ENCODE measurements at regions not wholly inside any gene's neighbourhood (a gene's known extent, or its start where the extent isn't known, plus 50 kb on each side); places are given as distances from the start of the nearest gene placed in this dataset.
A peak's percentile ranks its signal among the peaks of the same experiment; 100 is the strongest.
"Not testable (repeated sequence)": the region's sequence is repeated elsewhere in the genome, so short reads cannot be mapped to it uniquely, and the experiment has no call there.

GRCh38 chr4:156336511-156336910, 382.8 kb upstream of the CTSO start:
- no peak for FAIRE-seq

GRCh38 chr4:156335721-156336120, 382.1 kb upstream of the CTSO start:
- no peak for DNase-seq (ENCODE audit: insufficient read length, low spot score)
- no peak for FAIRE-seq

More at GRCh38 chr4:156336511-156336910, 382.8 kb upstream of the CTSO start:
- no peak for DNase-seq (ENCODE audit: insufficient read length, low spot score)

GRCh38 chr4:156330436-156331031, 376.9 kb upstream of the CTSO start:
- DNase-seq (ENCODE audit: insufficient read length, low spot score) = no peak
- FAIRE-seq = no peak

GRCh38 chr4:156329779-156330178, 376.1 kb upstream of the CTSO start:
- no peak for FAIRE-seq

GRCh38 chr4:156328882-156329281, 375.2 kb upstream of the CTSO start:
- no peak for FAIRE-seq

More at GRCh38 chr4:156329779-156330178, 376.1 kb upstream of the CTSO start:
- DNase-seq (ENCODE audit: insufficient read length, low spot score) = no peak

GRCh38 chr4:156326246-156326645, 372.6 kb upstream of the CTSO start:
- FAIRE-seq (no peak), DNase-seq (ENCODE audit: insufficient read length, low spot score) (no peak)

More at GRCh38 chr4:156328882-156329281, 375.2 kb upstream of the CTSO start:
- no peak for DNase-seq (ENCODE audit: insufficient read length, low spot score)

- FAIRE-seq = no peak
These were observed 368.9 kb upstream of the CTSO start for GRCh38 chr4:156322592-156322991.

GRCh38 chr4:156321203-156321602, 367.5 kb upstream of the CTSO start:
- FAIRE-seq (no peak), DNase-seq (ENCODE audit: insufficient read length, low spot score) (no peak)

More at GRCh38 chr4:156322592-156322991, 368.9 kb upstream of the CTSO start:
- DNase-seq (ENCODE audit: insufficient read length, low spot score) = no peak

- DNase-seq (ENCODE audit: insufficient read length, low spot score) (no peak), FAIRE-seq (no peak)
These were observed 359.8 kb upstream of the CTSO start for GRCh38 chr4:156313497-156313896.

GRCh38 chr4:156312261-156312847, 358.7 kb upstream of the CTSO start:
- no peak for DNase-seq (ENCODE audit: insufficient read length, low spot score)
- no peak for FAIRE-seq

- FAIRE-seq (no peak), DNase-seq (ENCODE audit: insufficient read length, low spot score) (no peak)
These were observed 355.4 kb upstream of the CTSO start for GRCh38 chr4:156309031-156309430.

- no peak for FAIRE-seq
These were observed 350.0 kb upstream of the CTSO start for GRCh38 chr4:156303708-156304107.

GRCh38 chr4:156298230-156298629, 344.6 kb upstream of the CTSO start:
- FAIRE-seq (no peak), DNase-seq (ENCODE audit: insufficient read length, low spot score) (no peak)

More at GRCh38 chr4:156303708-156304107, 350.0 kb upstream of the CTSO start:
- DNase-seq (ENCODE audit: insufficient read length, low spot score) = no peak

- no peak for FAIRE-seq
- no peak for DNase-seq (ENCODE audit: insufficient read length, low spot score)
These were observed 342.1 kb upstream of the CTSO start for GRCh38 chr4:156295676-156296195.

- FAIRE-seq = peak; percentile 94
- DNase-seq (ENCODE audit: insufficient read length, low spot score) = peak; percentile 64
These were observed 340.9 kb upstream of the CTSO start for GRCh38 chr4:156294577-156294976.

GRCh38 chr4:156293657-156294297, 340.1 kb upstream of the CTSO start:
- DNase-seq (ENCODE audit: insufficient read length, low spot score) (peak; percentile 59), FAIRE-seq (no peak)

- no peak for FAIRE-seq
- peak; percentile 57 for DNase-seq (ENCODE audit: insufficient read length, low spot score)
These were observed 337.7 kb upstream of the CTSO start for GRCh38 chr4:156291317-156291716.

GRCh38 chr4:156290811-156291210, 337.1 kb upstream of the CTSO start:
- DNase-seq (ENCODE audit: insufficient read length, low spot score) = peak; percentile 2
- FAIRE-seq = no peak

GRCh38 chr4:156290026-156290425, 336.4 kb upstream of the CTSO start:
- DNase-seq (ENCODE audit: insufficient read length, low spot score); FAIRE-seq: not testable (repeated sequence)

- FAIRE-seq (no peak), DNase-seq (ENCODE audit: insufficient read length, low spot score) (no peak)
These were observed 327.0 kb upstream of the CTSO start for GRCh38 chr4:156280686-156281085.

- DNase-seq (ENCODE audit: insufficient read length, low spot score) (no peak), FAIRE-seq (no peak)
These were observed 311.7 kb upstream of the CTSO start for GRCh38 chr4:156265407-156265806.

- DNase-seq (ENCODE audit: insufficient read length, low spot score) (no peak), FAIRE-seq (no peak)
These were observed 307.6 kb upstream of the CTSO start for GRCh38 chr4:156261230-156261629.

Data from HTR-8/SVneo (cell line).